Right ventricle myocardium superior (tissue), 1 donor: ENCODE measurements at regions not wholly inside any gene's neighbourhood (a gene's known extent, or its start where the extent isn't known, plus 50 kb on each side); places are given as distances from the start of the nearest gene placed in this dataset.
"Not testable (repeated sequence)": the region's sequence is repeated elsewhere in the genome, so short reads cannot be mapped to it uniquely, and the experiment has no call there.

ENCODE experiments used
- ATAC-seq: fragments of 200-7000 bp; cut with Tn5 transposase; one replicate; pipeline ENCODE4 v1.9.1; 2020; ENCODE audit warnings: mild to moderate bottlenecking; ENCODE audit not compliant: poor library complexity
- DNase-seq: peaks from one replicate; pipeline ENCODE4 v3.0.0-alpha.2; 2020
- intact Hi-C: fragments of 100-400 bp; cut with DNase I; formaldehyde crosslinking; loops from one replicate; pipeline ENCODE4 v1.11.2; 2022
- donor health status: DM: no; HTN: yes; CAD: no; lungs with severe emphysema.

GRCh38 chr18:66990909-66991308 lies 387.0 kb upstream of the CDH19 start:
- ATAC-seq = no peak
- intact Hi-C loops = no loop called here
- DNase-seq = no peak

- intact Hi-C loops = no loop called here
- no peak for ATAC-seq
These were observed 375.1 kb upstream of the CDH19 start for GRCh38 chr18:66979009-66979408.

GRCh38 chr18:66972681-66973080 lies 368.8 kb upstream of the CDH19 start:
- ATAC-seq (no peak), DNase-seq (no peak)
- intact Hi-C loops = no loop called here

More at GRCh38 chr18:66979009-66979408, 375.1 kb upstream of the CDH19 start:
- no peak for DNase-seq

- intact Hi-C loops = no loop called here
- DNase-seq (no peak), ATAC-seq (no peak)
These were observed 368.1 kb upstream of the CDH19 start for GRCh38 chr18:66971960-66972359.

GRCh38 chr18:66966171-66966570 lies 362.3 kb upstream of the CDH19 start:
- intact Hi-C loops = no loop called here
- no peak for ATAC-seq
- DNase-seq = no peak

- ATAC-seq = no peak
- intact Hi-C loops = no loop called here
- no peak for DNase-seq
These were observed 354.4 kb upstream of the CDH19 start for GRCh38 chr18:66958309-66958708.

- ATAC-seq (no peak), DNase-seq (no peak)
- intact Hi-C loops = no loop called here
These were observed 347.9 kb upstream of the CDH19 start for GRCh38 chr18:66951750-66952149.

- ATAC-seq (no peak), DNase-seq (no peak)
- intact Hi-C loops = loop anchor here (5.0 kb wide), 1 partner anchor 58 kb away; no protein-coding TSS in a partner anchor
These were observed 345.5 kb upstream of the CDH19 start for GRCh38 chr18:66949419-66949818.

- intact Hi-C loops = no loop called here
- ATAC-seq = no peak
- no peak for DNase-seq
These were observed 333.7 kb upstream of the CDH19 start for GRCh38 chr18:66937546-66937945.

- ATAC-seq = no peak
- intact Hi-C loops = no loop called here
These were observed 327.1 kb upstream of the CDH19 start for GRCh38 chr18:66931010-66931409.

GRCh38 chr18:66916834-66917233 lies 312.9 kb upstream of the CDH19 start:
- ATAC-seq (no peak), DNase-seq (no peak)
- intact Hi-C loops = no loop called here

More at GRCh38 chr18:66931010-66931409, 327.1 kb upstream of the CDH19 start:
- DNase-seq = no peak

GRCh38 chr18:66900837-66901236 lies 296.9 kb upstream of the CDH19 start:
- ATAC-seq (no peak), DNase-seq (no peak)
- intact Hi-C loops = no loop called here

- intact Hi-C loops = no loop called here
- no peak for DNase-seq
- no peak for ATAC-seq
These were observed 291.7 kb upstream of the CDH19 start for GRCh38 chr18:66895631-66896030.

GRCh38 chr18:66894851-66895250 lies 291.0 kb upstream of the CDH19 start:
- intact Hi-C loops = no loop called here
- DNase-seq (no peak), ATAC-seq (no peak)

GRCh38 chr18:66892388-66892787 lies 288.5 kb upstream of the CDH19 start:
- DNase-seq, intact Hi-C loops, ATAC-seq: not testable (repeated sequence)

- ATAC-seq = no peak
- DNase-seq = no peak
- intact Hi-C loops = no loop called here
These were observed 271.1 kb upstream of the CDH19 start for GRCh38 chr18:66874812-66875474.

GRCh38 chr18:66874375-66874774 lies 270.5 kb upstream of the CDH19 start:
- no peak for DNase-seq
- no peak for ATAC-seq
- intact Hi-C loops = no loop called here

GRCh38 chr18:66873899-66874298 lies 270.0 kb upstream of the CDH19 start:
- ATAC-seq (no peak), DNase-seq (no peak)
- intact Hi-C loops = no loop called here

- DNase-seq (no peak), ATAC-seq (no peak)
- intact Hi-C loops = no loop called here
These were observed 268.4 kb upstream of the CDH19 start for GRCh38 chr18:66872277-66872676.

- intact Hi-C loops = no loop called here
- no peak for DNase-seq
- ATAC-seq = no peak
These were observed 263.8 kb upstream of the CDH19 start for GRCh38 chr18:66867653-66868052.

- intact Hi-C loops = not testable (repeated sequence)
These were observed 262.6 kb upstream of the CDH19 start for GRCh38 chr18:66866427-66866940.

More at GRCh38 chr18:66866427-66866940, 262.6 kb upstream of the CDH19 start:
- DNase-seq, ATAC-seq: not testable (repeated sequence)
